IMR-90 (cell line): ENCODE measurements at regions not wholly inside any gene's neighbourhood (a gene's known extent, or its start where the extent isn't known, plus 50 kb on each side); places are given as distances from the start of the nearest gene placed in this dataset.

Source experiments
- ATAC-seq: fragments of 200-7000 bp; cut with Tn5 transposase; 2 replicates; pipeline ENCODE4 v1.9.1; 2020; ENCODE audit warnings: low read depth, mild to moderate bottlenecking, moderate library complexity
- BruUV-seq: library from RNA; stranded (reverse); fragments of 400-500 nt; replicated peaks from 2 replicates; lab custom pipeline; 2021; lab: Mats Ljungman, UMichigan
- CTCF ChIA-PET: fragments of 300-600 bp; formaldehyde crosslinking; extraction: SDS; loops from one replicate; lab custom pipeline; 2021; ENCODE audit warnings: antibody characterized with exemption; lab: Yijun Ruan, JAX
- POLR2A ChIA-PET: fragments of 300-600 bp; sonication (Branson Sonifier 250); formaldehyde crosslinking; loops from one replicate; lab custom pipeline; 2022; ENCODE audit warnings: antibody characterized with exemption; ENCODE audit not compliant: unreplicated experiment; lab: Charles Lee
- DNase-seq: peaks from one replicate; pipeline ENCODE4 v3.0.0; 2013
- H2AFZ ChIP-seq: replicated peaks from 2 replicates; pipeline ENCODE3; 2013; ENCODE audit warnings: low read length, mild to moderate bottlenecking; ENCODE audit not compliant: poor library complexity
- H2AK5ac ChIP-seq: 2 replicates; pipeline ENCODE4 v1.6.1; 2013; ENCODE audit warnings: low read depth, low read length, inconsistent platforms
- H2AK9ac ChIP-seq: replicated peaks from 2 replicates; pipeline ENCODE3; 2013; ENCODE audit warnings: mild to moderate bottlenecking, low read depth, low read length, moderate library complexity; ENCODE audit not compliant: poor library complexity
- H2BK120ac ChIP-seq: 2 replicates; pipeline ENCODE4 v1.6.1; 2013; ENCODE audit warnings: low read depth, low read length, inconsistent platforms
- H2BK15ac ChIP-seq: 3 replicates; pipeline ENCODE4 v1.6.1; 2013; ENCODE audit warnings: low read depth, low read length, inconsistent platforms
- H2BK20ac ChIP-seq: 2 replicates; pipeline ENCODE4 v1.6.1; 2013; ENCODE audit warnings: low read depth, mild to moderate bottlenecking, inconsistent platforms, low read length, moderate library complexity
- H2BK5ac ChIP-seq: 2 replicates; pipeline ENCODE4 v1.6.1; 2013; ENCODE audit warnings: mild to moderate bottlenecking, low read depth, low read length, inconsistent platforms; ENCODE audit not compliant: poor library complexity, severe bottlenecking
- H3K14ac ChIP-seq: replicated peaks from 2 replicates; pipeline ENCODE4 v1.6.1; 2013; ENCODE audit warnings: low read depth, low read length, inconsistent platforms
- H3K18ac ChIP-seq: 2 replicates; pipeline ENCODE4 v1.6.1; 2013; ENCODE audit warnings: low read depth, low read length, control low read depth
- H3K23ac ChIP-seq: 2 replicates; pipeline ENCODE4 v1.6.1; 2013; ENCODE audit warnings: low read depth, low read length, inconsistent platforms
- H3K27ac ChIP-seq: 2 replicates; pipeline ENCODE4 v1.5.1; 2013; ENCODE audit warnings: mild to moderate bottlenecking, control low read depth, low read length; ENCODE audit not compliant: insufficient read depth
- H3K27me3 ChIP-seq: 2 replicates; pipeline ENCODE4 v1.6.1; 2013; ENCODE audit warnings: low read length; ENCODE audit not compliant: control insufficient read depth, insufficient read depth
- H3K36me3 ChIP-seq: 2 replicates; pipeline ENCODE4 v1.6.1; 2013; ENCODE audit warnings: low read length, mixed read lengths; ENCODE audit not compliant: control insufficient read depth, insufficient read depth
- H3K4ac ChIP-seq: 2 replicates; pipeline ENCODE4 v1.6.1; 2013; ENCODE audit warnings: low read depth, low read length, inconsistent platforms
- H3K4me1 ChIP-seq: 2 replicates; pipeline ENCODE4 v1.6.1; 2013; ENCODE audit warnings: low read length, mixed read lengths; ENCODE audit not compliant: control insufficient read depth, insufficient read depth
- H3K4me2 ChIP-seq: 2 replicates; pipeline ENCODE4 v1.6.1; 2013; ENCODE audit warnings: low read depth, mild to moderate bottlenecking, control low read depth, low read length, moderate library complexity
- H3K4me3 ChIP-seq: 2 replicates; pipeline ENCODE4 v1.5.1; 2013; ENCODE audit warnings: low read depth, mild to moderate bottlenecking, control low read depth, low read length, moderate library complexity; ENCODE audit not compliant: insufficient read depth
- H3K56ac ChIP-seq: 2 replicates; pipeline ENCODE4 v1.6.1; 2013; ENCODE audit warnings: low read length, inconsistent platforms; ENCODE audit not compliant: insufficient read depth; ENCODE audit errors: extremely low read depth
- H3K79me1 ChIP-seq, 2 experiments: 2 replicates each; pipeline ENCODE4 v1.6.1; 2013; ENCODE audit warnings: low read length in 2 of 2, inconsistent platforms in 1 of 2, low read depth in 1 of 2
- H3K9ac ChIP-seq: 2 replicates; pipeline ENCODE4 v1.6.1; 2013; ENCODE audit warnings: low read depth, low read length, control low read depth
- H3K9me1 ChIP-seq: 2 replicates; pipeline ENCODE4 v1.6.1; 2013; ENCODE audit warnings: low read length, inconsistent platforms; ENCODE audit not compliant: insufficient read depth
- H3K9me3 ChIP-seq: 2 replicates; pipeline ENCODE4 v1.6.1; 2013; ENCODE audit warnings: low read length; ENCODE audit not compliant: control insufficient read depth, insufficient read depth
- H4K20me1 ChIP-seq: 2 replicates; pipeline ENCODE4 v1.6.1; 2013; ENCODE audit warnings: low read length, inconsistent platforms; ENCODE audit not compliant: insufficient read depth
- H4K5ac ChIP-seq: 2 replicates; pipeline ENCODE4 v1.6.1; 2013; ENCODE audit warnings: mild to moderate bottlenecking, low read depth, low read length, control low read depth
- H4K8ac ChIP-seq, 2 experiments: 2 replicates each; pipeline ENCODE4 v1.6.1; 2013; ENCODE audit warnings: low read depth in 2 of 2, low read length in 2 of 2, control low read depth in 1 of 2, inconsistent platforms in 1 of 2
- H4K91ac ChIP-seq: 2 replicates; pipeline ENCODE4 v1.6.1; 2013; ENCODE audit warnings: low read depth, low read length, inconsistent platforms; ENCODE audit not compliant: insufficient read depth
- CEBPB ChIP-seq: IDR thresholded peaks from 2 replicates; pipeline ENCODE4 v1.6.1; 2012; ENCODE audit warnings: low read depth, low read length, improper control_type of control experiment
- FOS ChIP-seq: fragments of 150-350 bp; IDR thresholded peaks from 2 replicates; pipeline ENCODE4 v1.6.1; 2016; ENCODE audit warnings: low read depth, low read length
- POLR2A ChIP-seq: IDR thresholded peaks from 2 replicates; pipeline ENCODE4 v1.6.1; 2012; ENCODE audit warnings: mild to moderate bottlenecking, low read depth, low read length
- RFX5 ChIP-seq: IDR thresholded peaks from 2 replicates; pipeline ENCODE4 v1.8.0; 2012; ENCODE audit warnings: low read depth, mild to moderate bottlenecking, low read length, moderate library complexity
- SMC3 ChIP-seq: fragments of 150-350 bp; IDR thresholded peaks from 2 replicates; pipeline ENCODE4 v1.6.1; 2016; ENCODE audit warnings: low read depth, mild to moderate bottlenecking, antibody characterized with exemption, low read length, moderate library complexity
- WGBS, 2 experiments: methylation state at CpG; one replicate each; pipeline versions ENCODE4 v1.1.5 to v1.1.7; 2013; ENCODE audit warnings: missing lambda C conversion rate in 2 of 2; ENCODE audit not compliant: insufficient read length in 1 of 2; ENCODE audit errors: extremely low coverage in 2 of 2; 5-methylcytosine and 5-hydroxymethylcytosine counted together
- dilution Hi-C: fragments of 300-500 bp; cut with HindIII; formaldehyde crosslinking; loops from one replicate; pipeline ENCODE4 v1.14.3; 2018; ENCODE audit warnings: low sequenced_read_pairs; ENCODE audit not compliant: unreplicated experiment
- in situ Hi-C: fragments of 300-500 bp; cut with MboI; formaldehyde crosslinking; loops from 3 replicates; pipeline ENCODE4 v1.14.3; 2019; ENCODE audit warnings: low sequenced_read_pairs, inconsistent platforms, mixed read lengths
- intact Hi-C: fragments of 100-400 bp; cut with micrococcal nuclease; formaldehyde crosslinking; loops from 2 replicates; pipeline ENCODE4 v1.10.0; 2022

DNA sequence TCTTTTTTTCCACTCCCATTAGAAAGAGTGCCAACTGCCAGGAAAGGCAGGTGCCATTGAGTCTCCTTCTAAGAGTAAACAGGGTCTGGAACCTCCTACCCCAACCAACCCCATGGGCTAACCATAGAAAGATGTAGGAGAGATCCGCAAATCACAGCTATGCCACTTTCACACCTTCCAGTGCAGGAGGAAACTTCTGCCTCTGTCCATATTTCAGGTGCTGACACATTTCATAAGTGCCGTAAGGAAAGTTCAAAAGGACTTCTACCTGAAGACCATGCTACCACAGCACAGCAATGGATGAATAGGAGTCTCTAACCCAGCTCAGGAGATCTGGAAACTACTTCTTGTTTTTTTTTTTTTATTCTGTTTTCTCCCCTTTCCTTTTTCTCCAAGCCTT, 145.8 kb downstream of the FBXO8 start:
- H3K4me2 ChIP-seq, result no peak overlapping the region
- no peaks in the 10 kb centered on the region for H3K9me3 ChIP-seq
- WGBS, 2 experiments, result no CpG with 5 or more reads among the region's 2 CpGs
- H3K9ac ChIP-seq, result no peak overlapping the region
- dilution Hi-C loops (no loop called here), in situ Hi-C loops (no loop called here), intact Hi-C loops (no loop called here)
- H2AK5ac ChIP-seq, result no peak overlapping the region
- no peaks in the 10 kb centered on the region for H3K36me3 ChIP-seq
- H3K4me1 ChIP-seq, result no peaks in the 10 kb centered on the region
- no TSS peak for BruUV-seq
- H2BK5ac ChIP-seq, result no peak overlapping the region
- H3K9me1 ChIP-seq, result no peaks in the 10 kb centered on the region
- no peak overlapping the region for H4K5ac ChIP-seq
- no peak overlapping the region for H2AK9ac ChIP-seq
- H3K18ac ChIP-seq, result no peak overlapping the region
- no peak overlapping the region for H3K27ac ChIP-seq
- no peak overlapping the region for H2AFZ ChIP-seq
- TF ChIP-seq RFX5 (no peak), POLR2A (no peak), SMC3 (no peak), FOS (no peak), CEBPB (no peak)
- no peak for DNase-seq
- H3K56ac ChIP-seq, result no peak overlapping the region
- H4K91ac ChIP-seq, result no peak overlapping the region
- no peak overlapping the region for H3K4me3 ChIP-seq
- no peak overlapping the region for H3K23ac ChIP-seq
- no peak overlapping the region for H2BK15ac ChIP-seq
- no peaks in the 10 kb centered on the region for H3K27me3 ChIP-seq
- no peak overlapping the region for H4K8ac ChIP-seq
- no peaks in the 10 kb centered on the region for H3K79me1 ChIP-seq
- CTCF ChIA-PET, result interaction anchor here (0.6 kb wide), 1 partner anchor 27 kb away, joined by 8 read pairs; no protein-coding TSS in a partner anchor
- ATAC-seq, result no peak
- H2BK20ac ChIP-seq, result no peak overlapping the region
- POLR2A ChIA-PET, result no interaction called here
- H2BK120ac ChIP-seq, result no peak overlapping the region
- no peak overlapping the region for H3K14ac ChIP-seq
- no peak overlapping the region for H3K4ac ChIP-seq
- no peaks in the 10 kb centered on the region for H4K20me1 ChIP-seq
